ENCODE measurements at regions not wholly inside any gene's neighbourhood (a gene's known extent, or its start where the extent isn't known, plus 50 kb on each side); places are given as distances from the start of the nearest gene placed in this dataset.

GRCh38 chr17:71438631-71439146 lies 682.1 kb upstream of the SOX9 start:
- TF ChIP-seq CTCF (IDR thresholded peaks at IDR 0.05) (no peak), POLR2A (IDR thresholded peaks at IDR 0.05) (no peak)
- no peak overlapping the region for H3K27ac ChIP-seq
- H3K4me1 ChIP-seq, result no peaks in the 10 kb centered on the region
- no peaks in the 10 kb centered on the region for H3K27me3 ChIP-seq
- no peaks in the 10 kb centered on the region for H3K36me3 ChIP-seq
- no peak overlapping the region for H3K4me3 ChIP-seq
- no peaks in the 10 kb centered on the region for H3K9me3 ChIP-seq
- DNase-seq, result no peak

GRCh38 chr17:71440513-71440912 lies 680.3 kb upstream of the SOX9 start:
- no peak for TF ChIP-seq POLR2A (IDR thresholded peaks at IDR 0.05)
- no peak for TF ChIP-seq CTCF (IDR thresholded peaks at IDR 0.05)
- H3K4me3 ChIP-seq, result no peak overlapping the region
- no peaks in the 10 kb centered on the region for H3K36me3 ChIP-seq
- no peaks in the 10 kb centered on the region for H3K9me3 ChIP-seq
- no peak for DNase-seq
- H3K27me3 ChIP-seq, result no peaks in the 10 kb centered on the region
- no peak overlapping the region for H3K27ac ChIP-seq
- no peaks in the 10 kb centered on the region for H3K4me1 ChIP-seq

DNA sequence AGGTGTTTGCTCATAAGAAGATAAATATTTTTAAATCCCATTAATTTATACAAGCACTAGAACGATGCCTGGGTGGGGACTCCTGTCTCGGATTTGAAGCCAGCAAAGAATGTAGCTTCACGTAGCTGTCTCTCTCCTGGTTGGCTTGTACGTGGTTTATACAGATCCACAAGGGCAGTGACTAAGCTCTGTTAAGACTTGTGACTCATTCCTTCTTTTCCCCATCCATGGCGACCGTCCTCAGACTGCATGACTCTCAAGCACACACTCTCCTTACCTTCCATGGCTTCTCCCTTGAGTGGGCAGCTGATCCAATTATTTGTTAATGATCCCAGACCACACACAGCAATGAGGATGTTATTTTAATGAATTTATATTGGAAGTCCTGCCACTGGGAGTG lies 679.7 kb upstream of the SOX9 start:
- Histone ChIP-seq H3K36me3 (no peaks in the 10 kb centered on the region), H3K4me1 (no peaks in the 10 kb centered on the region), H3K27me3 (no peaks in the 10 kb centered on the region), H3K9me3 (no peaks in the 10 kb centered on the region), H3K4me3 (no peak overlapping the region), H3K27ac (no peak overlapping the region)
- no peak for TF ChIP-seq CTCF (IDR thresholded peaks at IDR 0.05)
- no peak for TF ChIP-seq POLR2A (IDR thresholded peaks at IDR 0.05)
- no peak for DNase-seq

DNA sequence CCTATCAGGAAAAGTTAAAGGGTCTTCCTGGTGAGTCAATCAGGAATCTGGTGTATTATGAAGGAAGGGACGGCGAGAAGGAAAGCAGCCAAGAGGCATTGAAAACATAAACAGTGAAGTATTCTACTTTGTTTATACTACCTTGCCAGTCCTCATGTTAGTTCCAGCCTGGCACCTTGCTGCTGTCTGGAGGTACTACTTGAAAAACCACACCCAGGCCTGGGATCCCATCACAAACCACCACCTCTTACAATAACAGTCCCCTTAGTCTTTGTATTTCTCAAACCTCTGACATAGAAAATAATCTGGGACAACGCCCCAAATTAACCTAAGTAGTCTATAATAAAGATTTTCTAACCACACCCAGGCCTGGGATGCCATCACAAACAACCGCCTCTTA lies 676.7 kb upstream of the SOX9 start:
- Histone ChIP-seq H3K9me3 (no peaks in the 10 kb centered on the region), H3K27me3 (no peaks in the 10 kb centered on the region), H3K27ac (no peak overlapping the region), H3K4me1 (no peaks in the 10 kb centered on the region), H3K4me3 (no peak overlapping the region), H3K36me3 (no peaks in the 10 kb centered on the region)
- DNase-seq, result no peak
- no peak for TF ChIP-seq CTCF (IDR thresholded peaks at IDR 0.05)
- TF ChIP-seq POLR2A (IDR thresholded peaks at IDR 0.05), result no peak

DNA sequence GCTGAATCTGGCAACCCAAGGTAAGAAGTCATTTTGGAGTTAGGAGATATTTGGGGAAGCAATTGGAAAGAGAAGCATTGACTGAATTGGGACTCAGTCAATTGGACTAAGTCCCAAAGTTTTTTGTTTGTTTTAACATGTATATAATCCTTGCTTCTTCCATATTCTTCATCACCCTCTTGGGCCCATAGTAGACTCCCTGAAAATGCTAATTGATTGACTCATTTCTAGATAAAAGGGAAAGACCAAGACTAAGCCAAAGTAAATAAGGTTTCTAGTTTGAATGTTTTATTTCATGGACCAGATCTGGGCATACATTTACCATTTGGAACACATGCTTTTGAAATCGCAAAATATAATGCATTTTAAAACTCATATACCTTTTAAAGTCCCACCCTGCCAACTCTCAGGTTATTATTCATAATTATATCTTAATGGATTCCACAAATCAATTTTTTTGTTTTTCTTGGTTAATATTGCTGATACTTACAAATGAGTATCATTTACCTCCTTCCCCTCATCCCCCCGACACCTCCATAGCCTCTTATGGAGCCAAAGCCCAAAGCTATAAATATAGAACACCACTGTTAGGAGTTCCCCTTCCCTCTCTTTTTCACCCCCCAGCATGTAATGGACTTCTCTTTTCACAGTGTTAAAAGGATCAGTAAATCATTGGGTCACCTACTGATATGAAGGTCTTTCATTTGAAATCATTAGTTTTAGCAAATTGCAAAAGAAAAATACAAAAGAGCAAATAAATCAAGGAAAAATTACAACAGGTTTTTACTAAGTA lies 674.0 kb upstream of the SOX9 start:
- H3K27me3 ChIP-seq, result no peaks in the 10 kb centered on the region
- H3K4me1 ChIP-seq, result no peaks in the 10 kb centered on the region
- H3K36me3 ChIP-seq, result no peaks in the 10 kb centered on the region
- no peak overlapping the region for H3K4me3 ChIP-seq
- H3K9me3 ChIP-seq, result no peaks in the 10 kb centered on the region
- TF ChIP-seq CTCF (IDR thresholded peaks at IDR 0.05) (no peak), POLR2A (IDR thresholded peaks at IDR 0.05) (no peak)
- no peak overlapping the region for H3K27ac ChIP-seq
- DNase-seq, result no peak

All from Peyer's patch (tissue), 4 donors.